Glomerular visceral epithelial cell (primary cell): ENCODE measurements at regions not wholly inside any gene's neighbourhood (a gene's known extent, or its start where the extent isn't known, plus 50 kb on each side); places are given as distances from the start of the nearest gene placed in this dataset.

Experiments used
- DNase-seq: peaks from one replicate; pipeline ENCODE4 v3.0.0-alpha.2; 2016; ENCODE audit errors: extremely low spot score

DNA sequence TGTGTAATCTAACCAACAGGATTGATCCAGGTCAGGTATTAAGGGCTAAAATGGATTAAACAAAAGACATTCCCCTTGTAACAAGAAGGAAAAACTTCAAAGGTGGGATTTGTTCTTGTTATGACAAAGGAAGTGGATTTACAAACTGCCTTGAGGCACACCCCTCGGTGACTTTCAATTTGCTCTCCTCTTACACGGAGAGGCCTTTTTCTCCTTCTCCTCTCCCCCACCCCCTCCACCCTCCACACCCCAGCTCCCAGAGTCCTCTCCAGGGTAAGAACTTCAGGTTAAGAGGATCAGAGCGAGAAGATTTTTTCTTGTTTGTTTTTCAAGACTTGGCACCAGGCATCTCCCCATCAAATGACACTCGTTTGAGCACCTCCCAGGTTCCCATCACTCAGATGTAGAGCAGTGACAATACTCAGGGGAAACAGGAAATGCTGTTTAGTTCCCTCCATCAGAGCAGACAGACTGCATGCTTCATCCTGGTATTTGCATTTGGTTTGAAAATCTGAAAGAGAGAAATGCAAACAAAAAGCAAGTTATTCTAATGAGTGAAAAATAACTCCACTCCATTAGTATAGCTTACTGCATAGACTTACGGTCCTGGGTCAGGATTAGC lies 77.6 kb upstream of the TMEM260 start:
- DNase-seq: no peak

DNA sequence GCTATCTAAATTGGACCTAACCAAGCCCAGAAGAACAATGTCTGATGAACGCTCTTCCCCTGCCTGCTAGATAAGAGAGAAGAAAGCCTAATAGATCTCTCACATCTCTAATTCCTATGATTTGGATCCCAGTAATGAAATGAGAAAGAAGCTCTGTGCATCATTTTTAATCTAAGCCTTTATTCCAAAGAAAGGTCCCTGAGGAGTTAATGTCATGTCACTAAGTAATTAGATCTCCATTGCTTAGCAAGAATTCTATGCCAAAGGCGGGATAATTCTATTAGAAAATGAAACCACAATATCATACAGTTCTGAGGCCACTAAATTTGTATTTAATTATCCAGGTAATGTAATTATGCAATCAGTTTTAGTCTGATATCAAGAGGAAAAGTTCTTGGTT lies 74.2 kb upstream of the TMEM260 start:
- DNase-seq: no peak

DNA sequence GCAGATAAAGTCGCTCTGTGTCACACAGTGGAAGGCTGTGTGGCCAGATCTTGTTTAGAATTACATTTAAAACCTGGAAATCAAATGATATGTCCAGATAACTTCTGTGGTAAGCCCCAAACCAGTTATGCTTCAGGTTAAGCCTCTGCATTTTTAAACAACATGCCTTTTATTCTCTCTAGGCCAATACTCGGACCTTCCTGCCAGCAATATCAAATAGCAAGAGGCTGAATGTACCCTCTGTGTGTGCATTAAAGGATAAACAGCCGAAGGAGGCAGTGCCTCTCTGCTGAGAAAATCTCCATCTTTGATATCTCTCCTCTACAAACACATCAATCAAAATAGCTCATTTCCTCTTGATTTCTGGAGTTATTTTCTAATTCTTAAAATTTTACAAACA lies 67.1 kb upstream of the TMEM260 start:
- DNase-seq: no peak

DNA sequence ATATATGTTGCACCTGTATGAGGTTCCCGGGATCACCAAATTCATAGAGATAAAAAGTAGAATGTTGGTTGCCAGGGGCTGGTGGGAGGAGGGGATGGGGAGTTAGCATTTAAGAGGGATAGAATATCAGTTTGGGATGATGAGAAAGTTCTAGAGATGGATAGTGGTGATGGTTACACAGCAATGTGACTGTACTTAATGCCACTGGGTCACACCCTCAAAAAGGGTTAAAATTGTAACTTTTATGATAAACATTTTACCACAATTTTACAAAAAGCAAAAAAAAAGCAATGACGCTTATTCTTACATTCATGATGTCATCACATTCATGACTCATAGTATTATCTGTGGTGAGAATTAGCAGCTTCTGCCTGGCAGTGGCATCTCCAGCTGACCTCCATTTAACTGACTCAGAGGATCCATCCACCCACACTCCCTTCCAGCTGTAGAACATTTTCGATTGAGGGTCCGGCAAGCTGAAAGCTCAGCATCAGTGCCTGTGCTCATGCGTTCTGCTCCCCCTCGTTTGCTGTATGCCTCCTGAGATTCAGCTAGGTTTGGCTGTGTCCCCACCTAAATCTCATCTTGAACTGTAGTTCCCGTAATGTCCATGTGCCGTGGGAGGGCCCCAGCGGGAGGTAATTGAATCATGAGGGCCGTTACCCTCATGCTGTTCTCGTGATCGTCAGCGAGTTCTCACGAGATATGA lies 64.8 kb upstream of the TMEM260 start:
- no peak for DNase-seq

DNA sequence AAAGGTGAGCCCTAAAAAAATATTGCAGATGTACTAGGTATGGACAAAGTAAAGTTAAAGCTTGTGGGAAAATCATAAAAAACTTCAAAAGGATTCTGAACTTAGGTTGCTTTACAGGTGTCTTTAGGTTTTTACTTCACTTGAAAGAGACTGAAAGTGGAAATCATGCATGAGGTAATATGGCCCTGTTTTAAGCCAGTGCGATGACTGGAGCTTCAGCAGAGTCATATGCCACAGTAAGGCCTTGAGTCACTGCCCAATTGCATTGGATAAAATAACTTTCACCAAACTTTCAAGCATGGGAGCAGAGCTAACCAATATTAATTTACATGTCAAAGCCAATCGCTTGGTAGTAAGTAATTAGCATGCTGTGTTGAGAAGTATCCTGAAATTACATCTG lies 63.9 kb upstream of the TMEM260 start:
- no peak for DNase-seq

DNA sequence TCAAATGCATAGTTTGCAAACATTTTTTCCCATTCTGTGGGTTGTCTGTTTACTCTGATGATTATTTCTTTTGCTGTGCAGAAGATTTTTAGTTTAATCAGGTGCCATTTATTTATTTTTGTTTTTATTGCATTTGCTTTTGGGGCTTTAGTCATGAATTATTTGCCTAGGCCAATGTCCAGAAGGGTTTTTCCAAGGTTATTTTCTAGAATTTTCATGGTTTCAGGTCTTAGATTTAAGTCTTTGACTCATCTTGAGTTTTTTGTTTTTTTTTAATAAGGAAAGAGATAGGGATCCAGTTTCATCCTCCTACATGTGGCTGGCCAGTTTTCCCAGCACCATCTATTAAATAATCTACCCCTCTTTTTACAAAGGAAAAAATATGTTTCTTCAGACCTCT lies 57.2 kb upstream of the TMEM260 start:
- DNase-seq: no peak

DNA sequence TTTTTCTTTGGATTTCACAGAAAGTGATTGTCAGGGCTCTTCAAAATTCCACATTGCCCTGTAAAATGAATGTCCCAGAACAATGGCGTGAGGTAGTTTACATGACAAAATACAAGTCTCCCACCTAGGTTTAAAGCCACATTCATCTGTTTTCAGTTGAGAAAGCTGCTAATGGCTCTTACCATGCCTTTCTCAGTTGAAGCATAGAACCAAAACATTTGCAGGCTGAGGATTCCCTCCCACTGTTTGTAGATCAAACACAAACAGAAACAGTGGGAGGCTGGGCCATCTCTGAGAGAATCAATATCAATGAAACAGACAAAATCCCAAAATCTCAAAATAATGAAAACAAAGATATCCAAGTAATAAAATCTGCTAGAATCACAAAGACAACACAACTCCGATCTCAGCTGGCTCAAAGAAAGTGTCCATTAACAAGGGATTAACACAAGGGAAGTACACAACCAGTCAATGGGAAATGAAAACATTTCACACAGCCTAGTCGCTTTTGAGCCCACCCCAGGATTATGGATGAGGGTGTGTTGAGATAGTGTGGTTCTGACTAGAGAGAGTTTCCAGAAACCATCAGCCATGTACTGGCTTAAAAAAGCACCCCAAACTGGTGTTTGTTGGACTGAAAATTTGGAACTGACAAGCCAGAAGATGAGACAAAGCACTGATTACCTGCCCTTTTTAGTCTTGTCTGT lies 54.5 kb upstream of the TMEM260 start:
- DNase-seq: no peak

DNA sequence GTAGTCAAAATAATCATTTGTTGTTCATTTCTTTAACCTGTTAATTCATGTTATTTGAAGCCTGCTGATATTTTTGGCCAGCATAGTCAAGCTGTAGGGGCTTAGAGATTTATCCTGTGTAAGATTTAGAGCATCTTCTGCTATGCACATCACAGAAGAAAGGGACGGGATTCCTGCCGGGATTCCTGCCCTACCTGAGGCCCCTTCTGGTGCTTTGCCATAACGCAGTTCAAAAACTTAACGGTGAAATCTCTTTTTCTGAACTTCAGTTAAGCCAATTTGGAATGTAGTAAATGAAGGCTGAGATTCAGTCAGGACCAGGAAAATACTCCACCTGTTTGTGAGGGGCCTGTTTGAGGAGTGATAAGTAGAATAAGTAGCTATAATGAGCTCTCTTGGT lies 50.7 kb upstream of the TMEM260 start:
- DNase-seq: no peak
